Ovary (tissue), 7 donors: ENCODE measurements at regions not wholly inside any gene's neighbourhood (a gene's known extent, or its start where the extent isn't known, plus 50 kb on each side); places are given as distances from the start of the nearest gene placed in this dataset.

ENCODE experiments used
- DNase-seq, 5 donors: peaks; one replicate each; pipeline ENCODE4 v3.0.0-alpha.2; 2019 to 2020
- H3K27ac ChIP-seq, 2 donors: fragments of 200-600 bp; one replicate each; pipeline versions ENCODE4 v1.5.1 to v1.8.0; 2019 to 2022
- H3K27me3 ChIP-seq: fragments of 200-600 bp; one replicate; pipeline ENCODE4 v1.8.0; 2022
- H3K36me3 ChIP-seq: fragments of 200-600 bp; sonication (generic); one replicate; pipeline ENCODE4 v1.5.1; 2019
- H3K4me1 ChIP-seq: one replicate; pipeline ENCODE4 v1.8.1; 2013; ENCODE audit warnings: mild to moderate bottlenecking, moderate library complexity; ENCODE audit not compliant: insufficient read depth
- H3K4me3 ChIP-seq: fragments of 200-600 bp; sonication (generic); one replicate; pipeline ENCODE4 v1.5.1; 2017
- H3K9me3 ChIP-seq, 2 donors: fragments of 200-600 bp in 1 of 2; sonication (generic) in 1 of 2; one replicate each; pipeline versions ENCODE4 v1.5.1 to v1.8.1; 2013 to 2019; ENCODE audit warnings: mild to moderate bottlenecking in 1 of 2, moderate library complexity in 1 of 2
- EP300 ChIP-seq: sonication (generic); formaldehyde crosslinking; IDR thresholded peaks from one replicate; pipeline ENCODE4 v1.6.1; 2017; ENCODE audit warnings: antibody characterized with exemption
- POLR2A ChIP-seq: fragments of 450-650 bp; IDR thresholded peaks from one replicate; pipeline ENCODE4 v1.6.1; 2017; ENCODE audit warnings: antibody characterized with exemption, mild to moderate bottlenecking, moderate library complexity
- WGBS, 3 donors: extraction: QIAGEN DNeasy Blood & Tissue Kit in 1 of 3; methylation state at CpG; one replicate each; pipeline versions ENCODE4 v1.1.5 to v1.1.7; 2013 to 2017; 5-methylcytosine and 5-hydroxymethylcytosine counted together
- intact Hi-C, 4 donors: fragments of 100-400 bp; cut with DNase I; formaldehyde crosslinking; loops; one replicate each; pipeline versions ENCODE4 v1.11.0 to v1.15.1; 2022 to 2023
- TF ChIP-seq, protein P1 (sequence below), 3 donors: fragments of 450-650 bp in 2 of 3; fragments of 200-600 bp in 1 of 3; IDR thresholded peaks; one replicate each; pipeline versions ENCODE4 v1.5.1 to v1.8.0; 2016 to 2022; ENCODE audit warnings: antibody characterized with exemption in 3 of 3, mild to moderate bottlenecking in 1 of 3
- donor health status: DM: no; HTN: no; CAD: no; lungs with moderate emphysema.
- donor health status: DM: no; HTN: no; CAD: no.
- donor health status: Bipolar disorder and iron deficiency.
- donor health status: DM: no; HTN: no; CAD: no.
- donor health status: DM: yes; HTN: yes; CAD: no.

- 85 to 95% (median 90%) methylated on average over 3 of the region's 3 CpGs for WGBS, 3 donors
- H3K36me3 ChIP-seq = no peaks in the 10 kb centered on the region
- intact Hi-C loops = loop anchor here in 1 of 4 donors (5.0 kb wide), 1 partner anchor 48 kb away; no protein-coding TSS in a partner anchor
- H3K27ac ChIP-seq = no peak overlapping the region
- no peaks in the 10 kb centered on the region for H3K4me1 ChIP-seq
- TF ChIP-seq, protein P1, sequence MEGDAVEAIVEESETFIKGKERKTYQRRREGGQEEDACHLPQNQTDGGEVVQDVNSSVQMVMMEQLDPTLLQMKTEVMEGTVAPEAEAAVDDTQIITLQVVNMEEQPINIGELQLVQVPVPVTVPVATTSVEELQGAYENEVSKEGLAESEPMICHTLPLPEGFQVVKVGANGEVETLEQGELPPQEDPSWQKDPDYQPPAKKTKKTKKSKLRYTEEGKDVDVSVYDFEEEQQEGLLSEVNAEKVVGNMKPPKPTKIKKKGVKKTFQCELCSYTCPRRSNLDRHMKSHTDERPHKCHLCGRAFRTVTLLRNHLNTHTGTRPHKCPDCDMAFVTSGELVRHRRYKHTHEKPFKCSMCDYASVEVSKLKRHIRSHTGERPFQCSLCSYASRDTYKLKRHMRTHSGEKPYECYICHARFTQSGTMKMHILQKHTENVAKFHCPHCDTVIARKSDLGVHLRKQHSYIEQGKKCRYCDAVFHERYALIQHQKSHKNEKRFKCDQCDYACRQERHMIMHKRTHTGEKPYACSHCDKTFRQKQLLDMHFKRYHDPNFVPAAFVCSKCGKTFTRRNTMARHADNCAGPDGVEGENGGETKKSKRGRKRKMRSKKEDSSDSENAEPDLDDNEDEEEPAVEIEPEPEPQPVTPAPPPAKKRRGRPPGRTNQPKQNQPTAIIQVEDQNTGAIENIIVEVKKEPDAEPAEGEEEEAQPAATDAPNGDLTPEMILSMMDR (IDR thresholded peaks at IDR 0.05) = no peak
- TF ChIP-seq POLR2A (no peak), EP300 (no peak)
- H3K9me3 ChIP-seq = no peaks in the 10 kb centered on the region
- H3K4me3 ChIP-seq = no peak overlapping the region
- H3K27me3 ChIP-seq = no peaks in the 10 kb centered on the region
- no peak for DNase-seq
These were observed 123.7 kb downstream of the S1PR1 start for GRCh38 chr1:101360506-101360905.

DNA sequence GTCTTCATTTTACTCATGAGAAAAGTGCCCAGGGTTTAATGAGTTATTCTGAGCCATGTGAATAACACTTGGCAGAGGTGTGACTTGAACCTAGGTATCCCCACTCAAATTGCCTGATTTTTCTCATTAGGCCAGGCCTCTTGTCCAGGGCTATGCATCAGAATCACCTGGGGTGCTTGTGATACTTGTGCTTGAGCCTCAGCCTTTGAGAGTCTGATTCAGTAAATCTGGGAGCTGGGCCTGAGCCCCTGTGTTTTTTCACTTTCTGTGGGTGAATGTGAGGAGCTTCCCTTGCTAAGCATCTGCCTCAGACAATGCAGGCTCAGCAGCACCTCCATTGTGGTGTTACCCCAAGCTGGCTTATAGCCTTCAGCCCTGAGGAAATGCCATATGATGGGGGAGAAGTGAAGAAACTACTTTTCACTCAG lies 127.1 kb downstream of the S1PR1 start:
- Histone ChIP-seq H3K27ac (no peak overlapping the region), H3K4me1 (no peaks in the 10 kb centered on the region), H3K36me3 (no peaks in the 10 kb centered on the region), H3K4me3 (no peak overlapping the region), H3K9me3 (no peaks in the 10 kb centered on the region), H3K27me3 (no peaks in the 10 kb centered on the region)
- TF ChIP-seq EP300 (no peak), POLR2A (no peak)
- TF ChIP-seq, protein P1 (IDR thresholded peaks at IDR 0.05) = no peak
- no peak for DNase-seq
- intact Hi-C loops = loop anchor here in 1 of 4 donors (5.0 kb wide), 1 partner anchor 52 kb away; no protein-coding TSS in a partner anchor

GRCh38 chr1:101364370-101365120 lies 127.7 kb downstream of the S1PR1 start:
- intact Hi-C loops = loop anchor here in 1 of 4 donors (5.0 kb wide), 1 partner anchor 52 kb away; no protein-coding TSS in a partner anchor
- Histone ChIP-seq H3K4me1 (no peaks in the 10 kb centered on the region), H3K27ac (no peak overlapping the region), H3K36me3 (no peaks in the 10 kb centered on the region), H3K9me3 (no peaks in the 10 kb centered on the region), H3K4me3 (no peak overlapping the region), H3K27me3 (no peaks in the 10 kb centered on the region)
- TF ChIP-seq POLR2A = no peak
- WGBS, 3 donors = 93 to 94% (median 94%) methylated on average over 3 of the region's 3 CpGs
- DNase-seq = no peak

DNA sequence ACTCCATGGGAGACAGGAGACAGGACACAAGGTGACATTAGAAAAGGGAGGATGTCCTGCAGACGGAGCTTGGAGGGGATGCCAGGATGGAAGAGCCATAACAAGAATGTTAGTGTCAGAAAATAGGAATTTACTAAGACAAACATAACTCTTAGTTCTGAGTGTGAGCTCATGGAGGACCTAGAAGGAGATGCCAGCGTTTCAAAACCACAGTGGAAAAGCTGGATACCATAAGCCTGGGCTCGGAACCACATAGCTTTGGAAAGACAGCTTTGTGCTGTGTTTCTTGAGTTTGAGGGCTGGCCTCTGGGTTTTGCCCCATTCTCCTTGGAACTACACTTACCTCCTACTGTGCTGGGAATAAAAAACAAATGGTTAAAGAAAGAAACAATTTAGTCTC lies 128.4 kb downstream of the S1PR1 start:
- no peak overlapping the region for H3K4me3 ChIP-seq
- no peaks in the 10 kb centered on the region for H3K4me1 ChIP-seq
- intact Hi-C loops = no loop called here
- H3K9me3 ChIP-seq = no peaks in the 10 kb centered on the region
- no peaks in the 10 kb centered on the region for H3K27me3 ChIP-seq
- WGBS, 3 donors = 38 to 64% (median 53%) methylated on average over 3 of the region's 3 CpGs
- no peaks in the 10 kb centered on the region for H3K36me3 ChIP-seq
- no peak for TF ChIP-seq POLR2A
- TF ChIP-seq, protein P1 (IDR thresholded peaks at IDR 0.05) = no peak
- no peak for TF ChIP-seq EP300
- DNase-seq = no peak
- H3K27ac ChIP-seq = no peak overlapping the region

- 78 to 85% (median 82%) methylated on average over 2 of the region's 2 CpGs for WGBS, 3 donors
- H3K4me3 ChIP-seq = no peak overlapping the region
- H3K27ac ChIP-seq = no peak overlapping the region
- H3K4me1 ChIP-seq = no peaks in the 10 kb centered on the region
- intact Hi-C loops = no loop called here
- DNase-seq = no peak
- no peaks in the 10 kb centered on the region for H3K9me3 ChIP-seq
- no peaks in the 10 kb centered on the region for H3K27me3 ChIP-seq
- TF ChIP-seq, protein P1 (IDR thresholded peaks at IDR 0.05) = no peak
- TF ChIP-seq POLR2A (no peak), EP300 (no peak)
- no peaks in the 10 kb centered on the region for H3K36me3 ChIP-seq
These were observed 129.1 kb downstream of the S1PR1 start for GRCh38 chr1:101365878-101366277.
